ENCODE measurements at regions not wholly inside any gene's neighbourhood (a gene's known extent, or its start where the extent isn't known, plus 50 kb on each side); places are given as distances from the start of the nearest gene placed in this dataset.

DNA sequence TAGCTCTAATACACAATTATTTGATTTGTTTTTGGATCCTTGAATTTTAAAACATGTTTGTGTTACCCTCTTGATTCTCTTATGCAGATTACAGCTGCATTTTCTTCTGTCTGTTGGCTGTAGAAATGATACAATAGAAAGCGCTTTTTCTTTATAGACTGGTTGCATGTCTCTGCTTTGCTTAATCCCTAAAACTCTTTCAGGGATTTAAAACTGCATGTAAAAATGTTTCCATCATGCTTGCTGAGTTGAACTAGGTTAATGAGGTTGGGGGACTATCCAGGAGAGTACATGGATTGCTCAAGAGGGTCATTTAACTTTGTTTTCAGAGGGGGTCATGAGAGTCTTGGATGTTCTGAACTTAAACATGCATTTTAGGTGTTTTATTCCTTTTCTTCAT is 166.4 kb upstream of the IFNG-AS1 start:
- no peak for TF ChIP-seq CTCF (IDR thresholded peaks at IDR 0.05; ENCODE audit: low read depth, low read length, poor library complexity, severe bottlenecking)
- TF ChIP-seq EZH2phosphoT487 (IDR thresholded peaks at IDR 0.05; ENCODE audit: borderline replicate concordance, low read length), result no peak
